Posterior vena cava (tissue), 2 donors: ENCODE measurements at regions not wholly inside any gene's neighbourhood (a gene's known extent, or its start where the extent isn't known, plus 50 kb on each side); places are given as distances from the start of the nearest gene placed in this dataset.

ENCODE experiments used
- DNase-seq: peaks from one replicate; pipeline ENCODE4 v3.0.0-alpha.2; 2020; ENCODE audit warnings: low spot score
- intact Hi-C, 2 donors: fragments of 100-400 bp; cut with DNase I; formaldehyde crosslinking; loops; one replicate each; pipeline versions ENCODE4 v1.14.1 to v1.14.2; 2022 to 2023
- donor health status: DM: yes; HTN: yes; CAD: no.
- donor health status: DM: yes; HTN: yes; CAD: no.

- intact Hi-C loops, result loop anchor here in 1 of 2 donors (5.0 kb wide), 1 partner anchor 561 kb away; no protein-coding TSS in a partner anchor
- peak; percentile 94 for DNase-seq
Measured at GRCh38 chr5:54738118-54738972, 220.8 kb downstream of the SNX18 start.

GRCh38 chr5:54736003-54736797 is 218.6 kb downstream of the SNX18 start:
- no peak for DNase-seq
- intact Hi-C loops, result loop anchor here in 1 of 2 donors (5.0 kb wide), 1 partner anchor 559 kb away; no protein-coding TSS in a partner anchor

- no peak for DNase-seq
- intact Hi-C loops, result no loop called here
Measured at GRCh38 chr5:54733101-54733500, 215.5 kb downstream of the SNX18 start.

GRCh38 chr5:54732108-54732507 is 214.5 kb downstream of the SNX18 start:
- no peak for DNase-seq
- intact Hi-C loops, result no loop called here

- DNase-seq, result no peak
- intact Hi-C loops, result no loop called here
Measured at GRCh38 chr5:54728588-54728915, 211.0 kb downstream of the SNX18 start.

GRCh38 chr5:54727874-54728587 is 210.5 kb downstream of the SNX18 start:
- no peak for DNase-seq
- intact Hi-C loops, result no loop called here

GRCh38 chr5:54725391-54726280 is 208.1 kb downstream of the SNX18 start:
- intact Hi-C loops, result no loop called here
- no peak for DNase-seq

GRCh38 chr5:54722846-54723433 is 205.4 kb downstream of the SNX18 start:
- DNase-seq, result no peak
- intact Hi-C loops, result no loop called here

- no peak for DNase-seq
- intact Hi-C loops, result no loop called here
Measured at GRCh38 chr5:54721951-54722654, 204.5 kb downstream of the SNX18 start.

- intact Hi-C loops, result no loop called here
- DNase-seq, result no peak
Measured at GRCh38 chr5:54721116-54721515, 203.6 kb downstream of the SNX18 start.

GRCh38 chr5:54720341-54720740 is 202.8 kb downstream of the SNX18 start:
- intact Hi-C loops, result no loop called here
- DNase-seq, result no peak

GRCh38 chr5:54719384-54720283 is 202.1 kb downstream of the SNX18 start:
- no peak for DNase-seq
- intact Hi-C loops, result no loop called here

GRCh38 chr5:54718656-54719055 is 201.1 kb downstream of the SNX18 start:
- intact Hi-C loops, result no loop called here
- peak; percentile 85 for DNase-seq

- intact Hi-C loops, result no loop called here
- no peak for DNase-seq
Measured at GRCh38 chr5:54717870-54718269, 200.3 kb downstream of the SNX18 start.

- intact Hi-C loops, result no loop called here
- no peak for DNase-seq
Measured at GRCh38 chr5:54717459-54717858, 199.9 kb downstream of the SNX18 start.

- intact Hi-C loops, result no loop called here
- no peak for DNase-seq
Measured at GRCh38 chr5:54713923-54714581, 196.5 kb downstream of the SNX18 start.
